ENCODE measurements at regions not wholly inside any gene's neighbourhood (a gene's known extent, or its start where the extent isn't known, plus 50 kb on each side); places are given as distances from the start of the nearest gene placed in this dataset.

- no peak for DNase-seq (ENCODE audit: low read depth)
Measured at GRCh38 chr3:73296859-73297258, 235.4 kb downstream of the EBLN2 start.

DNA sequence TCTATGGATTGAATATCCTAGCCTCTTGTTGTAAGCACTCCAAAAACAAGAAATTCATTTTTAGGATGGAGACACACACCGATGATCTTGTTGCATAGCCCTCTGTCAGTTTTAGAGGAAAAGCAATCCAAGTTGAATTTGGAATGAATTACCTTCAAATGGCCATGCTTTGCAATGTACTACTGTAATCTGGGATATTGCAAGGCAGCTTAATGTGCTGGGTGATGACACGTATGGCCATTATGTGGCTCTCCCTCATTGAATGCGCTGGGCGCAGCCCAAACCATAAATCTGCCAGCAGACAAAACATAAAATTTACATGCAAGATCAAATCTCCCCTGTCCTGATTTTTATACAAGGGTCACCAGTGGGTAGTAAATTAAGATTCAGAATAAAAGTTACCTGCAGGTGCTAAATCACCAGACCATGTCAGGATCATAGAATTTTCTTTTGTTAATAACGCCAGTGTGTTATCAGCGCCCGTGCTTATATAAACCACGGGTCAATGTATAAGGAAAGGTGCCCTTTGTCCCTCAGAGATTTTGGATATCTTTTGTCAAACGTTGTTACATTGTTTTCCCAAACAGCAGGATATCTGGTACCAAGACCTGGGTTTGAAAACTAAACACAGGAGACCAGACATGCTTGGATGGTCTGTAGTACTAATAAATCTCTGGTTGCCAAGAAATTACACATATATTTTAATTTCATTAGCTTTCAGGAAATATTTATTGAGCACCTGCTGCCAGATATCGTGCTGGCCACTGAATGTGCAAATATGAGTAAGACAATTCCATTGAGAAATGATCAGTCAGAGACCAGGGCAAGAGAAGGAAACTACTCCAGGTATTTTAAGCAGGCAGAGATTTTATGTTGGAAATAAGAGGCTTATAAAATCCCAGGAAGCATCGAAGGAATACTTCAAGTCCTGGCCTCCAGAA, 237.1 kb downstream of the EBLN2 start:
- DNase-seq (ENCODE audit: low read depth): no peak

- DNase-seq (ENCODE audit: low read depth): no peak
Measured at GRCh38 chr3:73299184-73299691, 237.8 kb downstream of the EBLN2 start.

- DNase-seq (ENCODE audit: low read depth): no peak
Measured at GRCh38 chr3:73314151-73314951, 252.9 kb downstream of the EBLN2 start.

DNA sequence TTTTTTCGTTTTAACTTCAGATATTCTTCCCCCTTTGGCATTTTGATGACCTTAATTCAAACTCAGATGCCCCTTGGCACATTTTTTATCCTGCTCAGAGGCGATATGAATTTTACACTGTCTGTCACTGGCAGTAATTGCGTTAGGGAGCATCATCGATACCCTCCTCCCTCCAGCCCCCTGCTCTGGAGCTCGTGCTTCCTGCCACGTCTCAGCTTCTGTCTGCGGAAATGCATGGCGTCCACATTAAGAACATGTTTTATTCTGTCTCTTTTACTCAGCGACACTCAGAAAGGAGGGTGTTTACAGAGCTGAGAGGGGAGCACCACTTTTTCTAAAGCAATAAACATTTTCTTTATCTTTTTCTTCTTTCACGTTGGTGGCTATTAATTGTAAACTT, 254.2 kb downstream of the EBLN2 start:
- no peak for DNase-seq (ENCODE audit: low read depth)

DNA sequence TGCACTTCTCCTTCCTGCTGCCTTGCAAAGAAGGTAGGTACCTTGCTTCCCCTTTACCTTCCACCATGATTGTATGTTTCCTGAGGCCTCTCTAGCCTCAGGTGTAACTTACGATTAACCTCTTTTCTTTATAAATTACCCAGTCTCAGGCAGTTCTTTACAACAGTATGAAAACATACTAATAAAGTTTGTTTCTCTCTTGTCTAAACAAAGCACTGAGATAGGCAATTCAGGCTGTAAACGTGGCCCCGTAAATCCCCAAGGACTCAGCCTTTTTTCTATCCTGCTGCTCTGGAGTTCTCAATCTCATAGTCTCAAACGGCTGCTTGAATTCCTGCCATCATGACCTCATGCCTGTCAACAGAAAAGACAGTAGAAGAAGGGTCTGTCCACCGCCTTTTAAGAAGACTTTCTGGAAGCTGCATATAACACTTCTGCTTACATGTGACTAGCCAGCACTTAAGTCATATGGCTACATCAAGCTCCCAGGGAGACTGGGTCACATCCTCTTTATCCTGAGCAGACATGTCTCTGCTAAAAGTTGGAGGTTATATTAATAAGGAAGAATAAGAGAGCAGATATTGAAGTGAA, 257.8 kb downstream of the EBLN2 start:
- DNase-seq (ENCODE audit: low read depth): no peak

DNA sequence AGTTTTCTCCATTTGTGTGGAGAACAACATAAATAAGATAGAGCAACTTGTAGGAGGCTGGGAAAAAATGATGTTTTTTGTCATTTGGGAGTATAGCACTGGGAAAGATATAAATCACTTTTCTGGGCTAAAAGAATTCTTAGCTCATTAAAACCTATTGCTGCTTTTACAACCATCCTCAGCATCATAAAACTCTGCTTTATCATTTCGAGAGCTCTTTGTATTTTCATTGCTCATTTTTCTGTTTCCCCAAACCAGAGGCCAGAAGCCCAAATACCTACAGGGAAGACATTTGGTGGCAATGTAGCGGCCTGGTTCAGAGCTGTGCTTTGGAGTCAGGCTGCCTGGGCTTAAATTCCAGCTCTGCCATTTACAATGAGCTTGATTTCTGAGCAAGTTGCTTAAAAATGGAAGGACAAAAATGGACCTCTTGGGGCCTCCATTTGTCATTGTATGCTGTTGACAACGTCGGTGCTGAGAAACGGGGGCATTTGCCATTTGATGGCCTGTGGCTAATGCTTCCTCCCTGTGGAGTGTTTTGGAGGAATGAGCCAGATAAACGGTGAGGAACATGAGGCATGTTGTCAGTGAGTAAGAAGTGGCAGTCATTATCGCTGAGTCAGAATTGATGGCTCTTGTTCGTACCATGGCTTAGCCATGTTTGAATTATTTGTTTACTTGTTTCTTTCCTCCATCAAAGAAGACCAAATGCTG, 260.0 kb downstream of the EBLN2 start:
- no peak for DNase-seq (ENCODE audit: low read depth)

GRCh38 chr3:73324203-73325155, 263.0 kb downstream of the EBLN2 start:
- no peak for DNase-seq (ENCODE audit: low read depth)

DNA sequence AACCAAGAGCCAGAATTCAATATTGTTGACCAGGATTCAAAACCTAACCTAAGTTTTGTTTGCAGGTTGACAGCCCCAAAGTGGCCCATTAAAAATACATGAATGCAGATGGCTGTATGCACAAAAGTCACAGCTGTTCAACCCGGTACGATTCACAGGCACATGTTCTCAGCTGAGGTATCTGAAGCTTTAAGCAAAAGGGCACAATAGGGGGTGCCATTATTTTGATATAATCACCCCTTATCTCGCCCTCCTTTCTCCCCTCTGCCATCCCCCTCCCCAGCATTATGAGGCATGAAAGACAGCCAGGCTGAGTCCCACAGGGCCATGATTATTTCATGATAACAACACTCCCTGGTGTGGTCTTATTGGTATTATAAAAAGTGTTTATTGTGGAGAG, 264.9 kb downstream of the EBLN2 start:
- no peak for DNase-seq (ENCODE audit: low read depth)

DNA sequence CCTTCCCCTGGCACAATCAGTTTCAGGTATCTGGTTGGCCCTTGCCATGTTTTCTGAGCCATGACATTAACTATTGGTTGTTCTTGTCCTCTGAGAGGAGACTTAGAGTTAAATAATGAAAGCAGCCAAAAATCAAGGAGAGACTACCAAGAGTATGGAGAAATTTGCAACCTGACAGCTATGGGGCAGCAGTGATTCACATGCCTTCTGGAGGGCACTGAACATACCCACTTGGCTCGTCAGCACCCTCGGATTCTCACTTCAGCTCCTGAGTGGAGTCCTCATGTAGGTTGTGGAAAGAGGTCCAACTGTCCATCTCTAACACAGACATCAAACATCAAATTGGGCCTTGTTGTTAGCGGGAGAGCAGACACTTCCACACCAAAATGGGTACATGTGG, 265.6 kb downstream of the EBLN2 start:
- DNase-seq (ENCODE audit: low read depth): no peak
